ENCODE measurements at regions not wholly inside any gene's neighbourhood (a gene's known extent, or its start where the extent isn't known, plus 50 kb on each side); places are given as distances from the start of the nearest gene placed in this dataset.

DNA sequence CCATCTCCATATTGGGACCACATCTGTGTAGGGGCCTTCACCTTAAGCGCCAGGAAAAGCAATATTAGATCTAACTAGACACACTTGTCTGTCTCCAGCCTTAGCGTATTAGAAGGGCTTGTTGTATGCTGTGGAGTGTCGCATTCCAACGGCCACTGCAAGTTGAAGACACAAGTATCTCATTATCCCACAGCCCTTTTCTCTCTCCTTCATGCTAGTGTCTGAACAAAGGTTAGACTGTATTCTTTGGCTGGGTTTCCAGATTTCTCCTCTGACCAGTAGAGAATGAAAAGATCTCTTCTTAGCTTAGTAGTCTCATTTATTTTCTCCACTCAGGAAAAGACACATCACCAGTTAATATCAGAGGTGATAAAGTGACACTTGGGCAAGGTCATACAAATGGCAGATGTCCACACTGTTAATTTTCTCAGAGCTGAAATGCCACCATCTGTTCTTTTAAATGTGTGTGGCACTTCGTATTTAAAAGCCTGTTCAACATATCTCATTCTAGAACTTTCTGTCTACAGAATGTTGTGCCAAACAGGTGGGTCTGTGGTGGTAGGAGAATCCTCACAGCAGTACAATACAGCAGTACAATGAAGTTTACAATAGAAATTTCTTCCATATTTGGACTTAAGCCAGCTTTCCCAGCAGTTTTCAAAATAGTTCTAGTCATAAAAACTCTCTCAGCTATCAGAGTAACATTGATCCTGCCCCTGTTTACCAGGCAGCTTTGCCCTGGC is 94.0 kb upstream of the ITGA6 start:
- no peak for DNase-seq

DNA sequence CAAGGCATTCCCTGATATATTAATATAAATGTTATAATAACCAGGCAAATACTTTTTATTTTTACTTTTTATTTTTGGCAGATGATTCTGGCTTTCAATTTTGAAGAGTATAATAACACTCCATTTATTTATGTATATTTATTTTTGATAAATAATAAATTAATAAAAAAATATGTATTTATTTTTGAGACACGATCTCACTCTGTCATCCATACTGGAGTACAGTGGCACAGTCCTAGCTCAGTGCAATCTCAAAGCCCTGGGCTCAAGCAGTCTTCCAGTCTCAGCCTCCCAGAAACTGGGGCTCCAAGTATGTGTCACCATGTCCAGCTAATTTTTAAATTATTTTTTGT is 93.4 kb upstream of the ITGA6 start:
- DNase-seq = no peak

DNA sequence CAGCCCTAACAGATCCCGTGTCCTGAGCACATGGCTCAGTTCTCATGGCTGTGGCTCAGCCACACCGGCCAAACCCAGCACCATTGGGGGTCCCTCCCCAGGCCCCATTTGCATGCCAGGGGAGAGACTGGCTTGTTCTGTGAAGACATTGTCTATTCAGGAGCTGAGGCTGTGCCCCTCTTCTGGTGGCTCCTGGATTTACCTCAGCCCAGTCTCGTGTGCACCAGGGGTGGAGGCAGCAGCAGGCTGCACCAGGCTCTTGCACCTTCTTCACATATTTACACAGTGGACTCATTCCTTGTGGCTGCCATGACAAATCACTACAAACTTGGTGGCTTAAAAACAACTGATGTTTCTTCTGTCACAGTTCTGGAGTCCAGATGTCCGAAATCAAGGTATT is 92.4 kb upstream of the ITGA6 start:
- no peak for DNase-seq

DNA sequence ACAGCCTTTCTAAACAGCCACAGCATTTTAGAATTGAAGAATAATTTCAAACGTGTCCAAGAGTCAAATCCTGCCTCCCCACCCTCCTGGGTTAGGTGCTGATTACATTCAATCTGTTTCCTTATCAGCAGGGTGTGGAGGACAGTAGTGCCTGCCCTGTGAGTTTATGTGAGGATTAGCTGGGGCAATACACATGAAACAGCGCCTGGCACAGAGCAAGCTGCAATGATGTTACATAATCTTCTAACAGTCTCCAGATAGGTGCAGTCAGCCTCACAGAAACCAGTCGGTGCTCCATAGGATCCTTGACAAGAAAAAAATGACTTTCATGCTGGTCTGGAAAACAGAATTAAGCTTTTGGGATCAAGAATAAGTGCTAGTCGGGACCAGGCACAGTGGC is 91.7 kb upstream of the ITGA6 start:
- no peak for DNase-seq

DNA sequence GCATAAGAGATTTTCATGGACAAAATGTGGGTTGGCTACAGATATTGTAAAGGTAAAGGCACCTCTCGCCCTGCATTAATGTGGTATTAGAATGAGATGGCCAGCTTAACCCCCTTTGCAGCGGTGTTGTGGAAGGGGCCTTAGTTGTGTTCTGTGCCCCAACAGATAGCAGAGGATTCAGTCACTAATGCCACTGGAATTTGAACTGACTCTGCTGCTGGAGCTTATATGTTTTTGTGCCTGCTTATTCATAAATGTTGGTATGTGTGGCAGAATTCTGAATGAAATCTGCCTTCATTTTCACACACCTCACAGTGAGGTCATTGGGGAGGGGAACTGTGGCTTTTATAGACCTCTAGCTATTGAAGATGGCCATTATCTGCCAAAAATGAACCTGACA is 90.7 kb upstream of the ITGA6 start:
- no peak for DNase-seq

DNA sequence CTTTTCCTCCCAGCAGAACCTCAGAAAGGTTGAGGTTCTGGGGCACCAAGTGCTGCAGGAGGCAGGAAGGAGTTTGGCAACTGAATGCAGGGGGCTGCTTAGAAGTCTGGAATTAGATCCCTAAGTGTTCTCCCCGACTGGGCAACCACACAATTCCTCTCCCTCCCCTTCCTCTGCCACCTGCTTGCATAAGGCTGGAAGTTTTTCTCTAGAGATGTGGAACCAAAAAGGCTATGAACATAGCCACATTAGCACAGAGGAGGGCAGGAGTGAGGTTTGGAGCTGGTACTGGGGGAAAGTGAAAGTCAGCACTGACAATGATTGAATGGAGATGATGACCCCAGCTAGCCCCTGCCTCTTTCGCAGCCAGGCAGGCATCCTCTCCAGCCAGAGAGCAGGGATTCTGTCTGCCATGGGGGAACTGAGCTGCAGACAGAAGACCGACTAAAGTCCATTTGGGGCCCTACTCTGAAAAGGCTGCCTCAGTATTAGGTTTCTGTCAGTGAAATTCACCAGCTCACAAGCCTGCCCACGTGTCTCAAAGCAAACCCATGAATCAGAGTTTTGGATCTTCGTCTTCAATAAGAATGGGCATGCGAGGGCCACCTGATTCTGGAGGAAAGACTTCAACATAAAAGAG is 87.9 kb upstream of the ITGA6 start:
- peak; percentile 40 for DNase-seq

DNA sequence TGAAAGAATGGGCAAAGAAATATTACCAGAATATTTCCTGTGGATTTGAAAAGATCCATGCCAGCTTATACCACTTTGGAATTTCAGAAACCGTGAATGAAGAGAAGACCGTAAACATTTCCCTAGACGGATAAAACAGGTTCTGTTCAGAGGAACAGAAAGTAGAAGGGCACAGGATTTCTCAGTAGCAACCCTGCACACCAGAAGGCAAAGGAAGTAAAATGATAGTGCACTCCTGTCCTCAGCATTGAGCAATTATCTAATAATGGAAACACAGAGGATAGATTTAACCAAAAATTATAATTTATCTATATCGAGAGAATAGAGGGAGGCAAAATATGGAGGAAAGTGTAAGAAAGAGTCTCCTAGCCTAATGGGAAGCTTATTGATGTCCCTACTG is 87.0 kb upstream of the ITGA6 start:
- peak in 1 of 2 experiments; percentile 17 for DNase-seq

DNA sequence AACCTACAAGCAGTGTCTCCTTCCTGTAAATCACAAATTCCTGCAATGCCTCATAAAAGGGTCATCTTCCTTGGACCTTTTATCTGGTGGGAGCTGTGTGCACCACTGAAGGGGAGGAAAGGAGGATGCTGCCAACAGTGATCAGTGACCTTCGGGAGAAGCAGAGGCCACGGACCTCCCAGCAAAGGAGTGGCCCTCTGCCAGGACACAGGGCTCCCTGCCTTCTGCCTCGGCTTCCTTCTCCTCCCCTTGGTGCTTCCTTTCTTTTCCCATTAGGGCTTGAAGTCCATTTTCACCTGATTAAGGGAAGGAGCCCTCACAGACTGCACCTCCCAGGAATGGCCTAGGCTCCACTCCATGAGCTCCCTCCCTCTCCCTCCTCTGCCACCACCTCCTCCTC is 85.3 kb upstream of the ITGA6 start:
- no peak for DNase-seq

DNA sequence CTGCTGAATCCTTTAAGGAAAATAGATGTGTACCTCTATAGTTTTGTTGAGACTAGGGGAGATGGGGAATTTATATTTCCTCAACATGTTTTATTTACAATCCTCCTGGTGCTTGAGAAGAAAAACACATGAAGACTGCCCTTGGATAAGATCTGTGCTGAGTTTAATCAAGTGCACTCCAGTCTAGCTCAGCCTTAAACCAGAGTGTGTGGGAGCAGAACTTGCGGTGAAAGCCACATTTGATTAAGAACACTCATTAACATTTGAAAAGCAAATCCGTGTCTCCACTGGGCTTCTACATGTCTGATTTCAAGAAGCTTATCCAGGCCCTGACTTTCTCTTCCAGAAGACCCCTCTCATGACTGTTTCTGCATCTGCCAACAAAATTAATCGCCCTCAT is 84.8 kb upstream of the ITGA6 start:
- no peak for DNase-seq

DNA sequence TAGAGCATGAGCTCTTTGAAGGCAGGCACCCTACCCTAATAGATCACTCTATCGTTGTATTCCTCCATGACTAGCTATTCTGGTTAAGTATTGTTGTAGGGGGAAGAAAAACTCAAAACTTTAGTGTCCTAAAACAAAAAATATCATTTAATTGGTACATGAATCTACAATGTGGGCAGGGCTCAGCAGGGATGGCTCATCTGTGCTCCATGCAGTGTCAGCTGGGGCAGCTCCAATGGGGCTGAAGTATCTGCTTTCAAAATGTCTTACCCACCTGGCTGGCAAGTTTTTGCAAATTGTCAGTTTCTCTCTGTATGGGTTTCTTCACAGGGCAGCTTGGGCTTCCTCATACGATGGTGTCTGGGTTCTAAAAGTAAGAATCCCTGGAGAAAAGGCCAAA is 83.2 kb upstream of the ITGA6 start:
- DNase-seq = no peak

DNA sequence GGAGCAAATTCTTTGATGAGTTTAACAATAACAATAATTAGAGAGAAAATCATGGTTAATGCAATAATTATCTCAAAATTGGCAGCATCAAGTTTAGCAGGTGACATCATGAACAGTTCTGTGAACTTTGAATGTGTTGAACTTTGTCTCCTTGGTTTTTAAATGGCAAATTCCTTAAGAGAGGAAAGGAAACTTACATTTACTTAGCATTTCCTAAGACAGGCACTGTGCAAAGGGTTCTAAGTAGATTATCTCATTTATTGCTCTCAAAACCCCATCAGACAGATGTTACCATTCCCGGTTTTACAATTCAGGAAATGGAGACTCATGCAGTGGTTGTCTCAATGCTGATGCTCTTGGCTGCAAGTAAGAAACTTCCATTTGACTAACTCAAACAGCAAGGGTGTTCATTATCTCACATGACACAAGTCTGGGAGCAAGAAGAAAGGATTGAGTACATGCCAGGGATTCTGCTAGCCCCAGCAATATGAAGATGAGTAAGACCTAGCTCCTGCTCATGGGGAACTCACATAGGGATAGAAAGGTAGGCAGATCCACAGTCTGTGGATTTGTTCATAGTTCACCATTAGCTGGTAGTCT is 81.3 kb upstream of the ITGA6 start:
- no peak for DNase-seq

DNA sequence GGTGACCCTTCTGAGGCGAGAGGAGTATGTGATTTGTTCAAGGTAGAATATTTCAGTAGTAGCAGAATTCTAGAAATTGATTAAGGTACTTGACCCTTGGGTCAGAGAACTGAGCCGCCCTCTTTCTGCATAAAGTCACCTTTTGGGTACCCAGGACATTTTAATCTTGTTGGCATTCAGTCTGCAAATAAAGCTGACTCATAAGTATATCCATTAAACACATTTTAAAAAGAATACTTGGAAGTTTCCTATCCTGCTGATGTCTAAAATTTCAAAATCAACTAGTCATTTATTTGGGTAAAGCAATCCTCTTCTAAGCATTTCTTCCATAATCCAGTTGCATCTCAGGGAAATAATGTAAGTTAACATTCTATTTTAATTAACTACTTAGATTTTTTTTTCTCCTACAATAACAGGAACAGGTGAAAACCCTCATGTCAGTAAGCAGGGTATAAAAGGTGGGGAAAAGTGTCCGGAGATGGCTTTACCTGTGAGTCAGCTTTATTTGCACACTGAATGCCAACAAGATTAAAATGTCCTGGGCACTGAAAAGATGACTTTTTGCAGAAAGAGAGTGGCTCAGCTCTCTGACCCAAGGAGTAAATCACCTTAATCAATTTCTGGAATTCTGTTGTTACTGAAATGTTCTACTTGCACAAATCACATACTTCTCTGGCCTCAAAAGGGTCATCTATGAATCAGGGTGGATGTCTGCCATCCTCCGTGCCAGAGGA is 78.7 kb upstream of the ITGA6 start:
- no peak for DNase-seq

DNA sequence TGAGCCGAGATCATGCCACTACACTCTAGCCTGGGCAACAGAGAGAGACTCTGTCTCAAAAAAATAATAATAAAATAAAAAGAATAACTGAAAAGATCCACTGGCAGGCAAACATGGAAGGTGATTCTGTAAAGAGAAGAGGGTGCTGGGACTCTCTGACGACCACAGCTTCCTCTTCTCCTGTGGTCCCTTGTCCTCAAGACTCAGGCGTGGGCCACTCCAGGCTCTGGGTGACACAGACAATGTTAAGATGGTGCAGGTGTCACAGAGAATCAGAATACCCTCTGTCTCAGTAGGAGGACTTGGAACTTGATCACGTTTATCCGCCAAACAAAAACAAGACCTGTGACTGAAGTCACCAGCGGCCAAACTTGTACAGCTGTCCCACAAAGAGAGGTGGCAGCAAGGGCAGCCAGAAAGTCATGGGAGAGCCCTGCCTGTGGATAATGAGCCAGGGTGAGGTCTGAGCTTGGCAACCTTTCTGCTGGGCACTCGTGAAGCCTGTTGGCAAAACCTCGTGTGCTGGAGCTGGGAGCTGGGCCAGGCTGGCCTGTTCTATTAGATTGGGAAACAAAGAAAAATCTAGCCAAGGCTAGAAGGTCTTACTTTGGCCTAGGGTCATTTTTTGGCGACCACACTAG is 76.4 kb upstream of the ITGA6 start:
- DNase-seq = no peak

DNA sequence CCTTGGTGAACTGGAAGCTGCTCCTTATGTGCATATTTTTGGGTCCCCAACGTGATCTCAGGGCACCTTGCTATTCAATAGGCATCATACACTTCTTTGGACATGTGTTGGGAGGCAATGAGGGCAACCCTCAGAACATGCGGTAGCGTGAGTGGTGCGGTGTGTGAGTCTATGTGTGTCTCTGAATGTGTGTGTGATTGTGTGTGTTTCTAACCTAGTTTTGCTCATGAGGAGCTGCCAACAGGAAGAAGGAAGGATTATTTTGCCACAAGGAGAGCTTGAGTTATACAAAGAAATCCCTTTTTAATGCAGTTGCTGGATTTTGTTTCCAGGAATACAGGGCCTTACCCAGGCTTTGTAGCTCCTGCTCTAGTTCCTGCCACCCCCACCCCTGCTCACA is 75.8 kb upstream of the ITGA6 start:
- no peak for DNase-seq

DNA sequence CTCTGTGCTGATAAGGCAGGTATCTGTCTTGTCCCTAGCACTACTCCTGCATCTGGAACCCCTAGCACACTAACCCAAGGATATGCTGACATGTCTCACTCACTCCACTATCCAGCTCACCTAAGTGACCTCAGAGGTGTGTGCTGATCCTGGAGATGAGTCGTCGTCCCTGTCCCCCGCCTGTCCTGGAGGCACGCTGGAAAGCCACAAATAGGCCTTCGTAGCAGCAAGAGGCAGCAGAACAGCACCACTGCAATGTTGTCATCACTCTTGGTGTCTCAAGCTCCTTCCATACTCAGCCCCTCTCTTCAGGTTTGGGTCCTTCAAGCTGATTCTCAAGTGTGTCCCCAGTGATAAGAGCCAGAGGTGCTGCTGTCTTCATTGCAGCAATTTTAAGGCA is 73.0 kb upstream of the ITGA6 start:
- no peak for DNase-seq

DNA sequence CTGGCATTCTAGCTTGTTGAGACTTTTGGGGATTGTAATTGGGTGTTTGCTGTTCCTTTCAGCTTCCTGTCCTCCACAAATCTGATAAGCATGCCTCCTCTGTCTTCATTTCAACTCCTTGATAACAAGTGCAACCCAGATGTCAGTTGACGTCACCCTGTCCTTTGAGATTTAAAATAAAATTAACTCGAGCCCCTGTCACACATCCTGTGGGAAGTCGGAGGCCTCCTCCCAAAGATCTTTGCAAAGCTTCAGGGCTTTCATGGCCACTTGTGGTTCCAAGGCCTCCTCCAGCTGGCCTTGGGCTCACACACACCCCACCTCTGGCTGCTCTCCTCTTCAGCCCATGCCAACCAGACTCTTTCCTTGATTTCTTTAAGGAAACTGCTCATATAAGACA is 69.9 kb upstream of the ITGA6 start:
- DNase-seq = no peak

DNA sequence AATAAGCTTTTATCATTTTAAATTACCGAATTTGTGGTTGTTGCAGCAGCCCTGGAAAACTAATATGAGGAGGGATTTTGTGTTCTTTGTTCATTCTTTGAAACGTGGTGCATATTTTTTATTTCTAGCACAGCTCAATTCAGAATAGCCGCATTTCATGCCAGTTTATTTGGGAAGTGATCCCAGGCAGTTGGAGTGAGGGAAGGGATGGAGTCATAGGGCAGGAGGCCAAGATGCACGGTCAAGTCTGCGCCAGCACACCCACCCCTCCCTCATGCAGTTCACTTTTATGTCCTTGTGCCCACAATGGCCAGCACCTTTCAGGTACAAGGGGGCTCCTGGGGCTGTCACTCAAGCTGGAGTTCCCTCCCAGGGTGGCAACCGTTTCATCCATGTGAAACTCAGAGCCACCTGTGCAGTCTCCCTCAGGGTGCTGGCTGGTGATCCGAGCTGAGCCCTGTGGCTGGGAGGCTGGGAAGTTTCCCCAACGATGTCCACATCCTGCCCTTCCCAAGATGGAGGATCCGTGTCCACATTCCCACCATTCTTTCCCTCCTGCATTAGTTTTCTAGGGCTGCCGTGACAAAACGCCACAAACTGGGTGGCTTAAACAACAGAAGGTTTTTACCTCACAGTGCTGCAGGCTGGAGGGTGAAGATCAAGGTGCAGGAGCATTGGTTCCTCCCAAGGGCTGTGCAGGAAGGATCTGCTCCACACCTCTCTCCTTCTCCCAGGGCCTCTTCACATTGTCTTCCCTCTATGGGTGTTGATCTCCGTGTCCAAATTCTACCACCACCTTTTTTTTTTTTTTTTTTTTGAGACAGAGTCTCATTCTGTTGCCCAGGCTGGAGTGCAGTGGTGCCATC is 68.5 kb upstream of the ITGA6 start:
- DNase-seq = no peak

DNA sequence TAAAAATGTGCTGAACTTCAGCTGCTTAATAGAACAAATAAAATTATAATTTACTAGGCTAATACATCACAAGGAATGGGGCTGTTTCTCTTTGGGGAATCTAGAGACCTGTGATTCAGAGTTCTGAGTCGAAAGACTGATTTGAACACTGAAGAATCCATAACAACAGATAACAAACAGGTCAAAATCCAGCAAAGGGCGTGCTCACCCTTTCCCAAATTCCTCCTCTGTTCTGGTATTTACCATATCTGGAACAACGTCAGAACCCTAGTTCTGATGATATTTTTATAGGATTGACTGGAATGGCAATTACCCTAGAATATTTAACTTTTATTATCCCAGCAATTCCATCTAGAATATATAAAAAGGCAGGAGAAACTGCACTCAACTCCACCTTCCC is 66.0 kb upstream of the ITGA6 start:
- DNase-seq = no peak

DNA sequence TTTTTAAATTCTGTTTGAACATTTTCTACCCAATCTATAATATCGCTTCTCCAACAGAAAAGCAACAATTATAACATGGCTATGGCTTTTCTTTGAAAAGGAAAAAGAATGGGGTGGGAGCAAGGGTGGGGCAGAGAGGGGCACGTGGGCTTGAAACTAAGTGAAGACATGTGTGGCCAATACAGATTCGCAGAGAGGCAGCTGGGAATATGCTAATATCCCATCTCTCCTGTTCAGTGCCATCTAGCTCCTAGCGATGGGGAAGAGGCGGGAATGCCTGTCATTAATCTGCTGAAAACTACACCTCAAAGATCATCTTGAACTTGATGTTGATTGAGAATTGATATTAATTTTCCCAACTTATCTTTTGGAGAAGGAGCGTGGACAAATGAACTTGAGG is 65.5 kb upstream of the ITGA6 start:
- DNase-seq = no peak

DNA sequence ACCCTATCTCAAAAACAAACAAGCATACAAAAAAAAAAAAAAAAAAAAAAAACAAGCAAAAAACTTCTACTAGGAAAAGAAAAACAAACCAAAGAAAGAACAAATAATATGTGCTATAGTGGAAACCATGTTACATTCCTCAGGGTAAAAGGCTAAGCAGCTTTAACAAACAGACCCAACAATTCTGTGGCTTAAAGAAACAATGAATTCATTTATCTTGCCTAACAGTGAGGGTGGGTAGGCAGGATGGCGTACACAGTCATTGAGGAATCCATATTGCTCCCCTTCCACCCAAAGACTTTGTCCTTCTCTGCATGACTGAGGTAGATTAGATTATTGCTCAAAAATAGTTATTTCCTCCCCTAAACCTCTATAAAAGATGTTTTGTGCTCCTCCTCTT is 63.1 kb upstream of the ITGA6 start:
- DNase-seq = no peak

DNA sequence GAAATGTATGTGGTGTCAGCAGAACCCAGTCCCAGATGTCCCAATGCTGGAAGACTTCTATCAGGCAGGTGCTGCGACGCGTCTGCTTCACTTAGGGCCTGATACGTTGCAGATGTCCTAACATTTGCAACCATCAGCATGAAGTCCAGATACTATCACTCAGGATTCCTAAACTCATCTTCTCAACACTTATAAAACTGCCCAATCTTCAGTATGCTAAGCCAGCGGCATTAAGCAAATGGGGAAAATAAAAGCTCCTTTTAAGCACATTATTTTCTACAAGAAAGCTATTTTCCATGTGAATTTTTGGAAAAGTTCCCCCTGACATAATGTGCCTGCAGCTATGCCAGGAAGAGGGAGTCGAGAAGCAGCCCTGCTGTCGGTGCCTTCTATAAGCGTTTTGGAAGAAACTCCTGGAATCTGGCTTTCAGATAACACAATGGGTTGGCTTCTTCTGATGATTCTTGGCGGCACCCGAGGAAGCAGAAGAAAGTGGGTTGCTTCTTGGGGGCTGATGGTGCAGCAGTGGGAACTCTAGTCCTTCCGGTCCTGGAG is 60.7 kb upstream of the ITGA6 start:
- DNase-seq = no peak

DNA sequence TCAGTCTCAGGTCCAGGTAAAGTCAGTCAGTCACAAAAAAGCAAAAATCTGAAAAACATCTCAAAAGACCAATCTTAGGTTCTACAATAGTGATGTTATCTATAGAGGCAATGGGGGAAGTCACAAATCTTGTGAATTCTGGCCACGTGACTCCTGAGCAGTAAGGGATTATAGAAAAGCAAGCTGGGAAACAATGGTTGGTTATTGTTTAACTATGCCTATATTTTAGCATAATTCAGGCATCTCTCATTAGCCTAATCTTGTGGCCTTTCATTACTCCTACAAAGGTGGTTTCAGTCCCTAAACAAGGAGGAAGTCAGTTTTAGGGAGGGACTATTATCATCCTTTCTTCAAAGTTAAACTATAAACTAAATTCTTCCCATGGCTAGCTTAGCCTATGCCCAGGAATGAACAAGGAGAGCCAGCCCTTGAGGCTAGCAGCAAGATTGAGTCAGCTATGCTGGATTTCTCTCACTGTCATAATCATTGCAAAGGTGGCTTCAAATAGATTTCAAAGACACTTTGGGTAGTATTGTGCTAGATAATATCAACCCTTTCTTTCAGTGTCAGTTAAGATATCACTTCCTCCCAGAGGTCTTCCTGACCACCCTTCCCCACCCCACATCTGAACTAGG is 56.4 kb upstream of the ITGA6 start:
- no peak for DNase-seq

Data from AML-193 (cell line).